ENCODE measurements at regions not wholly inside any gene's neighbourhood (a gene's known extent, or its start where the extent isn't known, plus 50 kb on each side); places are given as distances from the start of the nearest gene placed in this dataset.
A peak's percentile ranks its signal among the peaks of the same experiment; 100 is the strongest.
"Not testable (repeated sequence)": the region's sequence is repeated elsewhere in the genome, so short reads cannot be mapped to it uniquely, and the experiment has no call there.

DNA sequence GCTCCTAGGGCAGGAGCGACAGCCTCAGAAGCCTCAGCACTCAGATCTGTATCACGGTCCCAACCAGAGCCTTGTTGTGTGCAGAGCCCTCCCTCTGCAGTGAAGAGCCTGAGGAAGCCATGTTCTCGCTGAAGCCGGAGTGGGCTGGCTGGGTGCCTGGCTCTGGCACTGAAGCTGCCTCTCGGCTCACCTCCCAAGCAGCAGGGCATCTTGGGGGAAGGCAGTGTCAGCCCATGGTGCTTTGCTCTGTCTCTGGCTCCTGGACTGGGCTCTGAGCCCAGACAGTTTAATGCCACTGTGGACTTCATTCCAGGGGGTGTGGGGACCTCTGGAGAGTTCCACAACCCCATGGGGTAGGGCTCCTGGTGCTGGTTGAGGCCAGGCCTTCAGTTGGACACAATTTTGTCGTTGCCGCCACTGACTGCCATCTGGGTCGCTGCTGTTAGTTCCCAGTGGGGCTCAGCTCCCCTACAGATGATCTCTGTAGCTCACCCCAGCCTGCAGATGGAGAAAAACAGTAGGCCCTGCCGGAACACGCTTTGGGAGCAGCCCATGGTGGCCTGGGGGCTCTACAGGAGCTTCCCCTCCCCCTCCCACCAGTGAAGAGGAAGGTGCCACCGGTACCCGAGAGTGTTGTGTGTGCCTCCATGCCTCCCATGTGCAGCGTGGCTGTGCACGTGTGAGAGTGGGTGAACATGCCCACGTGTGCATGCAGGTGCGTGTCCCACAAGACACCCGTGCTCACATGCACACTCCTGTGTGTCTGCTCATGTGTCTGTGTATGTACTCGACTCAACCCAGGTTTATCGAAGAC is 86.5 kb upstream of the B3GAT1 start:
- DNase-seq (ENCODE audit: low spot score) = peak; percentile 67
- intact Hi-C loops (cut with DNase I) = no loop called here

- intact Hi-C loops (cut with DNase I) = no loop called here
- peak; percentile 33 for DNase-seq (ENCODE audit: low spot score)
These were observed 85.5 kb upstream of the B3GAT1 start for GRCh38 chr11:134497586-134497985.

DNA sequence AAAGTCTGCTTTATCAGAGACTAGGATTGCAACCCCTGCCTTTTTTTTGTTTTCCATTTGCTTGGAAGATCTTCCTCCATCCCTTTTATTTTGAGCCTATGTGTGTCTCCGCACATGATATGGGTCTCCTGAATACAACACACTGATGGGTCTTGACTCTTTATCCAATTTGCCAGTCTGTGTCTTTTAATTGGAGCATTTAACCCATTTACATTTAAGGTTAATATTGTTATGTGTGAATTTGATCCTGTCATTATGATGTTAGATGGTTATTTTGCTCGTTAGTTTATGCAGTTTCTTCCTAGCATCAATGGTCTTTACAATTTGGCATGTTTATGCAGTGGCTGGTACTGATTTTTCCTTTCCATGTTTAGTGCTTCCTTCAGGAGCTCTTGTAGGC is 84.0 kb upstream of the B3GAT1 start:
- intact Hi-C loops (cut with DNase I); DNase-seq (ENCODE audit: low spot score): not testable (repeated sequence)

DNA sequence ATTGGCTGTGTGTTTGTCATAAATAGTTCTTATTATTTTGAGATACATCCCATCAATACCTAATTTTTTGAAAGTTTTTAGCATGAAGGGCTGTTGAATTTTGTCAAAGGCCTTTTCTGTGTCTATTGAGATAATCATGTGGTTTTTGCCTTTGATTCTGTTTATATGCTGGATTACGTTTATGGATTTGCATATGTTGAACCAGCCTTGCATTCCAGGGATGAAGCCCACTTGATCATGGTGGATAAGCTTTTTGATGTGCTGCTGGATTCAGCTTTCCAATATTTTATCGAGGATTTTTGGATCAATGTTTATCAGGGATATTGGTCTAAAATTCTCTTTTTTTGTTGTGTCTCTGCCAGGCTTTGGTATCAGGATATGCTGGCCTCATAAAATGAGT is 82.4 kb upstream of the B3GAT1 start:
- intact Hi-C loops (cut with DNase I); DNase-seq (ENCODE audit: low spot score): not testable (repeated sequence)

DNA sequence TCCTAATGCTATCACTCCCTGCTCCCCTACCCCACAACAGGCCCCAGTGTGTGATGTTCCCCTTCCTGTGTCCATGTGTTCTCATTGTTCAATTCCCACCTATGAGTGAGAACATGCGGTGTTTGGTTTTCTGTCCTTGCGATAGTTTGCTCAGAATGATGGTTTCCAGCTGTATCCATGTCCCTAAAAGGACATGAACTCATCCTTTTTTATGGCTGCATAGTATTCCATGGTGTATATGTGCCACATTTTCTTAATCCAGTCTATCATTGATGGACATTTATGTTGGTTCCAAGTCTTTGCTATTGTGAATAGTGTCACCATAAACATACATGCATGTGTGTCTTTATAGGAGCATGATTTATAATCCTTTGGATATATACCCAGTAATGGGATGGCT is 80.4 kb upstream of the B3GAT1 start:
- DNase-seq (ENCODE audit: low spot score); intact Hi-C loops (cut with DNase I): not testable (repeated sequence)

- intact Hi-C loops (cut with DNase I) = no loop called here
These were observed 77.7 kb upstream of the B3GAT1 start for GRCh38 chr11:134489728-134490127.

GRCh38 chr11:134488913-134489312 is 76.9 kb upstream of the B3GAT1 start:
- peak; percentile 54 for DNase-seq (ENCODE audit: low spot score)
- intact Hi-C loops (cut with DNase I) = no loop called here

More at GRCh38 chr11:134489728-134490127, 77.7 kb upstream of the B3GAT1 start:
- peak; percentile 55 for DNase-seq (ENCODE audit: low spot score)

DNA sequence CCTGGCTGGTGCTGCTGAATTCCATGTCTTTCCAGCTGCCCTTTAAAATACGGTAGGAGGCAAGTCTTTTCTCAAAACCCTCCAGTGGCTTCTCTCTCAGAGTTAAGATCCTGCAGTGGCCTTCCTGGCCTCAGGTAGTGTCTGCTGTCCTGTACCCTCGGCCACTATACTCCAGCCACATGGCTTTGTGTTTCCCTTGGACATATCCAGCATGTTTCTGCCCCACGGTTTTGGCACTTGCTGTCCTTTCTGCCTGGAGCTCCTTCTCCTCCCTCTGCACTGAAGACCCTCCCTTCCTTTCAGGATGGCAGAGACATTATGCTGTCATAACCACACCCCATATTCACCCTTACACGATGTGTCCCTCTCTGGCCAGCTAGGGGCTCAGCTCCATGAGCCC is 76.5 kb upstream of the B3GAT1 start:
- intact Hi-C loops (cut with DNase I) = no loop called here
- no peak for DNase-seq (ENCODE audit: low spot score)

DNA sequence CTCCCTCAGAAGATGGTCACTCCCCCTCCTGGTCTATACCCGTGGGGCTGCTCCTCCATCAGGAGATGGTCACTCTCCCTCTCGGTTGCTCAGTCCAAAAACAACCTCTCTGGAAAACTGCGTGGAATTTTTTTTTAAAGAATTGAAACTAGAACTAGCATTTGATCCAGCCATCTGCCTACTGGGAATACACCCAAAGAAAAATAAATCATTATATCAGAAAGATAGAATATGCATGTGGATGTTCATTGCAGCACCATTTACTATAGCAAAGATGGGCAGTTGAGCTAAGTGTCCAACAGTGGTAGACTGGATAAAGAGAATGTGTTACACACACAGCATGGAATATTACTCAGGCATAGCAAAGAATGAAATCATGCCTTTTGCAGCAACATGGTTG is 75.7 kb upstream of the B3GAT1 start:
- intact Hi-C loops (cut with DNase I) = no loop called here

GRCh38 chr11:134486704-134487103 is 74.7 kb upstream of the B3GAT1 start:
- intact Hi-C loops (cut with DNase I) = no loop called here
- DNase-seq (ENCODE audit: low spot score) = peak; percentile 47

More for the DNA sequence above, 75.7 kb upstream of the B3GAT1 start:
- DNase-seq (ENCODE audit: low spot score) = no peak

GRCh38 chr11:134486106-134486505 is 74.1 kb upstream of the B3GAT1 start:
- intact Hi-C loops (cut with DNase I) = no loop called here
- no peak for DNase-seq (ENCODE audit: low spot score)

DNA sequence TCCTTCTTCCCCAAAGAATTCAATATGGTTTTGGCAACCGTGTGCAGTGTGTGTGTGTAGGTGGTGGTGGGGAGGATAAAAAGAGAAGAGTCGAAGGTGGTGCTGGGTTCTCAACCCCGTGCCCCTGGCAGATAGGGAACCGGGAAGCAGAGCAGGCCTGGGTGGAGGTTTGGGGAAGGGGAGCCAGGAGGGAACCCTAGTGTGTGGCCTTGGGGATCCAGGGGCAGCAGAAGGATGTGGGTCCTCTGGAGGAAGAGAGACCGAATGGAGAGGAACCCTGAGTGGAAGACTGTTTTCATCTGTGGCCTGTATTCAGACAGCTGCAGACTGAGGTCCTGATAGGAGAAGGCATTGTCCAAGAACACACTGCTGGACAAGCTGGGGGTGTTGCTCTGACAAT is 73.3 kb upstream of the B3GAT1 start:
- intact Hi-C loops (cut with DNase I) = no loop called here
- DNase-seq (ENCODE audit: low spot score) = no peak

DNA sequence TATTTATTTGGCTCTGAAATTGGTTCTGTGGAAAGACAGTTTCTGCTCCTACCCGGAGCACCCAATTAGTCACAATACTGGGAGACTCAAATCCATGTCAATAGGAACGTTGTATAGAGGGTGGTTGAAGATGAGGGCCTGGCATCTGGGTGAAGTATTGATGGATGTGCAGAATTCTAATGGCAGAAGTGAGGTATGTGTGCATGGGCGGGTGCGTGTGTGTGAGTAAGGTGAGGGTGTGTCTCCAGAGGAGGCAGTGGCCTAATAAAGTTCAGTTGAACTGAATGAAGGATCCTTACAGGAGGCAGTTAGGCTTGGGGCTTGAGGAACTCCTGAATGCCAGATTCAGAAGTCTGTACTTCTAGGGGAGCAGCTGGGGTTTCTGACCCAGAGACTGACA is 71.8 kb upstream of the B3GAT1 start:
- intact Hi-C loops (cut with DNase I) = no loop called here
- DNase-seq (ENCODE audit: low spot score) = peak; percentile 29

DNA sequence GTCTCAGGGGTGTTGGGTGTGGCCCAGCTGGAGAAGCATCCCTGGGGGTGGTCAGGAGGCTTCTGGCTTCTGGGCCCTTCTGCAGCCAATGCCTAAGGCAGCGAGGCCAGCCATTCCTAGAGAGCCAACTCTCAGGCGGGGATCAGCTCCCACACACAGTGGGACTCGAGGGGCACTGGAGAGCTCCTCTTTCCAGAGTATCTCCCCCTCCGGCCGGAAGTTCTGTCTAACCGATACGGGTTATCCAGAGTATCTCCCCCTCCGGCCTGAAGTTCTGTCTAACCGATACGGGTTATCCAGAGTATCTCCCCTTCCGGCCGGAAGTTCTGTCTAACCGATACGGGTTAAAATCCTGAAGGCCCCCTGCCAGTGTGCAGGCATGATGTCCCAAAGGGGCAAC is 71.2 kb upstream of the B3GAT1 start:
- peak; percentile 72 for DNase-seq (ENCODE audit: low spot score)
- intact Hi-C loops (cut with DNase I) = no loop called here

DNA sequence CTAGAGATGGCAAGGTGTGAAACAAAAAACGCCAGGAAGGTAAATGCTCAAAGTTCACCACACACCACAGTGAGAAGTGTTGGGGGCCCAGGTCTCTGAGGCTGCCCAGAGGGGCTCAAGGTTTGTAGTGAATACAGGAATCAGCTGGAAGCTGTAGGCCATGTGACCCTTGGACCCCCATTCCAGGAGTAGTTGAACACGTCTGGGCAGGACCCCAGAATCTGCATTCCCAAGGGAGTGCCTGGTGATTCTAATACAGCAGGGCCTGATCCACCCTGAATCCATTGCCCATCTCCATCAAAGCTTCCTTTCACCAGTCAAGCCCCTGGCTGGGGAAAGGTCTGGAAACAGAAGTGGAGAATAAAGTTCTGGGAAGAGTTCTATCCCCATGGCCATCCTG is 70.8 kb upstream of the B3GAT1 start:
- intact Hi-C loops (cut with DNase I) = no loop called here
- DNase-seq (ENCODE audit: low spot score) = peak; percentile 44

- peak; percentile 43 for DNase-seq (ENCODE audit: low spot score)
- intact Hi-C loops (cut with DNase I) = no loop called here
These were observed 70.0 kb upstream of the B3GAT1 start for GRCh38 chr11:134481933-134482527.

DNA sequence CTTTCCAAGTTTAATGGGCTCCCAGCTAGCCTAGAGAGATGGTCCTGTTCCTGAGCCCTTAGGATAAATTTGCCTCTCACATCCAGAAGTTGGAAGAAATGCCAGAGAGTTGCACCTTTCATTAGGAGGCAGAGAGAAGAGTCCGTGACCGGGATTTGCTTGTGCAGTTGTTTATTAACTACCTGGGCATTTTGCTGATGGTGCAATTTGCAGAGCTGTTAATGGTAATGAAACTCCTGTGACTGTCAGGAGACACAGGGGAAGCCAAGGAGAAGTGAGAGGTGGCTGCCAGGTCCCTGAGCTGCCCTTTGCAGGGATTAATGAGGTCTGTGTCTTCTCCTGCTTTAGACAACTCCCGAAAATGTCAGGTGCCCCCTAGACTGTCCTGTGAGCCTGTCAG is 69.1 kb upstream of the B3GAT1 start:
- intact Hi-C loops (cut with DNase I) = no loop called here
- peak; percentile 49 for DNase-seq (ENCODE audit: low spot score)

DNA sequence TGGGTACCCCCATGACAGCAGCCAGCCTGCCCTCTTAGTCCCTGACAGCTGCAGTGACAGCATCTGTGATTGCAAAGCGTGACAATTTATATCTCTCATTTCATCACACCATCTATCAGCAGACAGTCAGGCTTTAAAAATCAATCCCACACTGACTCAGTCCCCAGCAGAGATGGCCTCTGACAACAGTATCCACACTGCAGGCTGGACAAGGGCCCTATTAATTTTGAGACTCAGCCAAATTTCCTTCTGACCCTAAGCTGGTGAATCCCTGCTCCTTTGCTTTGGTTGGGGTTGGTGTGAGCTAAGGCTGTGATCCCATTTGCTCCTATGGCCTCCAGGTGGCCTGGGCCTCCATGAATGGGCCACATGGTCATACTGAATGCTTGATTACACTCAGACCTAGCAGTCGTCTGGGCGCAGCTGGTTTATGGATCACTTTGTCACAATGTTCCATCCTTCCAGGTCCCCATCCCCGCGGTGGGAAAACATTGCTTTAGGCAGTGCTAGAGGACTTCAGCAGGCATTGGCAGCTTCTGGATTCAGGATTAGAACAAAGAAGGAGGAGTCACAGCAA is 68.2 kb upstream of the B3GAT1 start:
- DNase-seq (ENCODE audit: low spot score) = peak; percentile 53
- intact Hi-C loops (cut with DNase I) = no loop called here

DNA sequence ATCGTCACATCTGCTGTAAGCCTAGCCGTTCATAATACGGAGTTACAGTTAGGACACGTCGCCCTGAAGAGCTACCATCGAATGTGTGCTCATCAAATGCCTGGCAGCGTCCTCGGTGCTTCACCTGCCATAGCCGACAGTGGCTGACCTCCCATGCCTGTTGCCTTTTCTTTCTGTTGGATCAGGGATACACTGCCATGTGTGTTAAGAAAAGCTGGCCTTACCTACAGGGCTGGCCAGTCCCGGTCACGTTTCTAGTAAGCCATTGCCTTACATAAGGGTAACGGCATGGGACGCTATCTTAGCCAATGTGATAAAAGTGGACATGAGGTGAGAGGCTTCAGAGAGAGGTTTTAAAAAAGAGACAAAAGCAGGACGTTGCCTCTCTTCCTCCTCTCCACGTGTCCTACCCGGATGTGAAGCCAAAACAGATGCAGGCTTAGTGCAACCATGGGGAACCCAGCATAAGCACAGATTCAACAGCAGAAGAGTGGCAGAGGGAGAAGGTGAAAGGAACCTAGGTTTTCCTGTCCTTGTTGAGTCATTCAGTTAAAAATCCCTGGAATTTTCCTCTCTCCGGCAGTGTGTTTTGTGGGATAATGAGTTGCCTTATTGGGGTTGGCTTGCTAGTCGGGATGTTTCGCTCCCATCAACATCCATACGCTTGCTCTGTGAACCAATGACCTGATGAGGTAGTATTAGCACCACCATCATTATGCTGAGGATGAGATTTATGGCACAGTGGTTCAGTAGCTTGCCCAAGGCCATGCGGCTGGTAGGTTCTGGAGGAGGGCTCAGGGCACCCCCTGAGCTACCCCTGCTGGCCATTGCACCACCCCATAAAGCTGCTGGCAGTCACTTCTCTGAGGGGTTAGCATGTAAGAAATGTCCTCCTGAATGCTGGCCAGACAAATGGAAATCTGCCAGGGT is 67.4 kb upstream of the B3GAT1 start:
- intact Hi-C loops (cut with DNase I) = no loop called here
- DNase-seq (ENCODE audit: low spot score) = peak; percentile 57

DNA sequence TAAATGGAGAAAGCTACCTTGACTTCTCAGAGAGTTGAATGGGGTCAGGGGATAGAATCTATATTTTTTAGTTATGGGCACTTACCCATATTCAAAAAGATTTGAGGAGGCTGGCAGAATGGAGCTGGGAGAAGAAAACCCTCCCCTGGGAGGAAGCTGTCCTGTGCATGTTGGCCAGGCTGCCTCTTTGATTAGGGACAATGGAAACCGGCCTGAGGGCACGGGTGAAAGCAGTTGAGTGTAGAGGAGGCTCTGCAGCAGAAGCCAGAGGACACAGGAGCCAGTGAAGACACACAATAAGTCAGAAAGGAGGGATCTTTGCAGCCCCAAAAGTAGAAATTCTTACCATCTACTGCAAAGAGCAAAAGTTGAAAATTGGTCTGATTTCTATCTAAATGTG is 66.6 kb upstream of the B3GAT1 start:
- intact Hi-C loops (cut with DNase I) = no loop called here
- peak; percentile 6 for DNase-seq (ENCODE audit: low spot score)

Data from cardiac septum (tissue), 1 donor.